GM10266 (cell line): ENCODE measurements at regions not wholly inside any gene's neighbourhood (a gene's known extent, or its start where the extent isn't known, plus 50 kb on each side); places are given as distances from the start of the nearest gene placed in this dataset.
A peak's percentile ranks its signal among the peaks of the same experiment; 100 is the strongest.

Source experiments
- DNase-seq: peaks from one replicate; pipeline ENCODE4 v3.0.0; 2012; ENCODE audit errors: extremely low spot score
- TF ChIP-seq, protein P1 (sequence below): IDR thresholded peaks from 2 replicates; pipeline ENCODE4 v1.5.1; 2012; ENCODE audit warnings: mild to moderate bottlenecking, low read depth; ENCODE audit not compliant: control insufficient read depth, insufficient read depth; ENCODE audit errors: missing control alignments

GRCh38 chr7:119929891-119930290 is 343.1 kb upstream of the KCND2 start:
- DNase-seq: no peak
- TF ChIP-seq, protein P1, sequence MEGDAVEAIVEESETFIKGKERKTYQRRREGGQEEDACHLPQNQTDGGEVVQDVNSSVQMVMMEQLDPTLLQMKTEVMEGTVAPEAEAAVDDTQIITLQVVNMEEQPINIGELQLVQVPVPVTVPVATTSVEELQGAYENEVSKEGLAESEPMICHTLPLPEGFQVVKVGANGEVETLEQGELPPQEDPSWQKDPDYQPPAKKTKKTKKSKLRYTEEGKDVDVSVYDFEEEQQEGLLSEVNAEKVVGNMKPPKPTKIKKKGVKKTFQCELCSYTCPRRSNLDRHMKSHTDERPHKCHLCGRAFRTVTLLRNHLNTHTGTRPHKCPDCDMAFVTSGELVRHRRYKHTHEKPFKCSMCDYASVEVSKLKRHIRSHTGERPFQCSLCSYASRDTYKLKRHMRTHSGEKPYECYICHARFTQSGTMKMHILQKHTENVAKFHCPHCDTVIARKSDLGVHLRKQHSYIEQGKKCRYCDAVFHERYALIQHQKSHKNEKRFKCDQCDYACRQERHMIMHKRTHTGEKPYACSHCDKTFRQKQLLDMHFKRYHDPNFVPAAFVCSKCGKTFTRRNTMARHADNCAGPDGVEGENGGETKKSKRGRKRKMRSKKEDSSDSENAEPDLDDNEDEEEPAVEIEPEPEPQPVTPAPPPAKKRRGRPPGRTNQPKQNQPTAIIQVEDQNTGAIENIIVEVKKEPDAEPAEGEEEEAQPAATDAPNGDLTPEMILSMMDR: no peak

DNA sequence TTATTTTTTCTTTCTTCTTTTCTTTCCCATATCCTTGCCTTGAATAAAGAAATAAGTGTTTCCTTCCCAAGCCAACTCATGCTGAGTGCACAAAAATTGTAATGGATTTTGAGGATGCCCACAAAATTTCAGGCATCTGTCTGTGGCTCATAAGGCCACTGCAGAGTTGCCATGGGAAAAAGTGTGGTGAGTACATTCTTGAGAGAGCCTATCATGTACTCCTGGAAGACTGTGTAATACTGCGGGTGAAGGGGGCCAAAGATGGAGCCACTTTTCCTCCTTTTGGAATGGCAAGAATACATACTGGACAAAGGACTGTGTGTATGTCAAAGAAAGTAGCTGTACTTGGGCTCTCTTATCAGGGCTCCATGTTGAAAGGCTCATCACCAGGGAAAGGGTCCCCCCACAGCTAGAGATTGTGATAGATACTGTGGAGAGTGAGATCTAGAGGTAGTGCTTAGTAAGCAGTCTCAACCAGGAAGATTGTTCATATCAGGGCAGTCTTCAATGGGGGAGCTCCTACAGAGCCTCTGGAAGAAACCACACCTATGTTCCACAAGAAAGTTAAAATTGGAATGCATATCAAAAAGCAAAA is 341.6 kb upstream of the KCND2 start:
- DNase-seq: no peak
- TF ChIP-seq, protein P1: no peak

- TF ChIP-seq, protein P1: peak; percentile 42
- peak; percentile 20 for DNase-seq
Observed at GRCh38 chr7:119935418-119936025, 337.5 kb upstream of the KCND2 start.

- TF ChIP-seq, protein P1: no peak
- DNase-seq: no peak
Observed at GRCh38 chr7:119936836-119937235, 336.1 kb upstream of the KCND2 start.

- DNase-seq: no peak
- TF ChIP-seq, protein P1: no peak
Observed at GRCh38 chr7:119937745-119938144, 335.2 kb upstream of the KCND2 start.

DNA sequence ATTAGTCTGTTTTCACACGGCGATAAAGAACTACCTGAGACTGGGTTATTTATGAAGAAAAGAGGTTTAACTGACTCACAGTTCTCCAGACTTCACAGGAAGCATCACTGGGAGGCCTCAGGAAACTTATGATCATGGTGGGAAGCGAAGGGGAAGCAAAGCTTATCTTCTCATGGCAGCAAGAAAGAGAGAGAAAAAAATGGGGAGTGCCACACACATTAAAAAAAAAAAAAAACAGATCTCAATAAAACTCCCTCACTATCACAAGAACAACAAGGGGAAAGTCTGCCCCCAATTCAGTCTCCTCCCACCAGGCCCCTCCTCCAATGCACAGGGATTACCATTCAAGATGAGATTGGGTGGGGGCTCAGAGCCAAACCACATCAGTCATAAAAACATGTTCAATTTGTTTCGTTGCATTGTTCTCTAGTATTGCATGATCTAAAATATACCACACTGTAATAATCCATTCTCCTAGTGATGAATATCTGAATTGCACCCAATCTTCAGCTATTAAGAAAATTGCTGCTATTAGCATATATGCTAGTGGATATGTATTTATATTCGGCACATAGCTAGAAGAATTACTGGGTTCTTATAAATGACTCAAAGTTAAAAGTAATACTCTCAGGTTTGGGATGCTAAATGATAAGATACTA is 328.9 kb upstream of the KCND2 start:
- TF ChIP-seq, protein P1: no peak
- DNase-seq: no peak

- DNase-seq: no peak
- TF ChIP-seq, protein P1: no peak
Observed at GRCh38 chr7:119944601-119944972, 328.4 kb upstream of the KCND2 start.
